GM23338 (cell line): ENCODE measurements at regions not wholly inside any gene's neighbourhood (a gene's known extent, or its start where the extent isn't known, plus 50 kb on each side); places are given as distances from the start of the nearest gene placed in this dataset.
A peak's percentile ranks its signal among the peaks of the same experiment; 100 is the strongest.

Experiments
- ATAC-seq: fragments of 200-7000 bp; cut with Tn5 transposase; 3 replicates; pipeline ENCODE4 v1.9.1; 2020
- DNase-seq: peaks from one replicate; pipeline ENCODE4 v3.0.0-alpha.2; 2015; ENCODE audit warnings: low spot score
- H2AFZ ChIP-seq: fragments of 200-600 bp; sonication (generic); 2 replicates; pipeline ENCODE4 v1.8.0; 2016; ENCODE audit warnings: antibody characterized with exemption, mild to moderate bottlenecking, moderate library complexity
- H3F3A ChIP-seq: fragments of 200-600 bp; sonication (generic); replicated peaks from 2 replicates; pipeline ENCODE4 v1.8.0; 2017; ENCODE audit warnings: antibody characterized with exemption, mixed run types, low read depth
- H3K27ac ChIP-seq: fragments of 200-600 bp; sonication (generic); 2 replicates; pipeline ENCODE4 v1.6.1; 2016; ENCODE audit warnings: low read depth
- H3K27me3 ChIP-seq: fragments of 200-600 bp; sonication (generic); 2 replicates; pipeline ENCODE4 v1.8.0; 2016; ENCODE audit warnings: mild to moderate bottlenecking, mixed run types, moderate library complexity; ENCODE audit not compliant: insufficient read depth
- H3K36me3 ChIP-seq: fragments of 200-600 bp; sonication (generic); 2 replicates; pipeline ENCODE4 v1.8.0; 2016; ENCODE audit warnings: mild to moderate bottlenecking; ENCODE audit not compliant: insufficient read depth
- H3K4me1 ChIP-seq: fragments of 200-600 bp; sonication (generic); 2 replicates; pipeline ENCODE4 v1.8.0; 2016; ENCODE audit warnings: mild to moderate bottlenecking, moderate library complexity; ENCODE audit not compliant: insufficient read depth
- H3K4me2 ChIP-seq: fragments of 200-600 bp; sonication (generic); 2 replicates; pipeline ENCODE4 v1.7.1; 2017; ENCODE audit warnings: mixed run types
- H3K4me3 ChIP-seq: fragments of 200-600 bp; sonication (generic); 2 replicates; pipeline ENCODE4 v1.6.1; 2016; ENCODE audit warnings: mixed run types
- H3K79me2 ChIP-seq: fragments of 200-600 bp; sonication (generic); replicated peaks from 2 replicates; pipeline ENCODE4 v1.8.0; 2017; ENCODE audit warnings: mild to moderate bottlenecking; ENCODE audit not compliant: insufficient read depth
- H3K9me2 ChIP-seq: fragments of 200-600 bp; sonication (generic); 2 replicates; pipeline ENCODE4 v1.8.0; 2017; ENCODE audit not compliant: insufficient read depth
- H4K20me1 ChIP-seq: fragments of 200-600 bp; sonication (generic); replicated peaks from 2 replicates; pipeline ENCODE4 v1.8.0; 2017; ENCODE audit warnings: mild to moderate bottlenecking; ENCODE audit not compliant: insufficient read depth
- H3K27ac Mint-ChIP-seq: 2 replicates; pipeline ENCODE4 v1.8.0; 2020; ENCODE audit warnings: inconsistent platforms, mild to moderate bottlenecking, moderate library complexity, mixed read lengths
- H3K27me3 Mint-ChIP-seq: 3 replicates; pipeline ENCODE4 v1.8.0; 2022; ENCODE audit warnings: low read depth, mild to moderate bottlenecking, moderate library complexity, mixed read lengths, inconsistent platforms; ENCODE audit not compliant: insufficient read depth, poor library complexity
- H3K36me3 Mint-ChIP-seq: 3 replicates; pipeline ENCODE4 v1.8.0; 2021; ENCODE audit warnings: low read depth, mild to moderate bottlenecking, inconsistent platforms, moderate library complexity, mixed read lengths
- H3K4me1 Mint-ChIP-seq: 3 replicates; pipeline ENCODE4 v1.8.0; 2020; ENCODE audit warnings: mild to moderate bottlenecking, inconsistent platforms, mixed read lengths
- H3K4me3 Mint-ChIP-seq: 3 replicates; pipeline ENCODE4 v1.8.0; 2021; ENCODE audit warnings: moderate library complexity, mild to moderate bottlenecking, inconsistent platforms, mixed read lengths
- H3K9me3 Mint-ChIP-seq: 3 replicates; pipeline ENCODE4 v1.8.0; 2020; ENCODE audit warnings: moderate library complexity, mild to moderate bottlenecking, inconsistent platforms, mixed read lengths
- CREB1 ChIP-seq: fragments of 250-450 bp; sonication (Bioruptor Pico); IDR thresholded peaks from 2 replicates; pipeline ENCODE4 v1.5.0; 2020; ENCODE audit warnings: low read depth, mild to moderate bottlenecking, moderate library complexity
- CTCF ChIP-seq, 2 experiments: fragments of 200-600 bp in 1 of 2; sonication (generic) in 1 of 2; conservative IDR thresholded peaks; 2 replicates each; pipeline versions ENCODE4 v1.5.1 to v1.6.1; 2016 to 2017; ENCODE audit warnings: antibody characterized with exemption in 2 of 2, low read depth in 2 of 2, mild to moderate bottlenecking in 2 of 2, moderate library complexity in 1 of 2
- ETS1 ChIP-seq: IDR thresholded peaks from 2 replicates; pipeline ENCODE4 v1.6.1; 2016; ENCODE audit warnings: antibody characterized with exemption
- EZH2 ChIP-seq: fragments of 200-600 bp; sonication (generic); IDR thresholded peaks from one replicate; pipeline ENCODE4 v1.8.0; 2017; ENCODE audit warnings: antibody characterized with exemption, mild to moderate bottlenecking, low read depth; ENCODE audit not compliant: unreplicated experiment
- EZH2phosphoT487 ChIP-seq: fragments of 200-600 bp; sonication (generic); IDR thresholded peaks from one replicate; pipeline ENCODE4 v1.8.1; 2018; ENCODE audit warnings: antibody characterized with exemption; ENCODE audit not compliant: unreplicated experiment
- JUNB ChIP-seq: IDR thresholded peaks from one replicate; pipeline ENCODE4 v1.6.1; 2016; ENCODE audit warnings: antibody characterized with exemption; ENCODE audit not compliant: unreplicated experiment
- NANOG ChIP-seq: IDR thresholded peaks from 2 replicates; pipeline ENCODE4 v1.6.1; 2016; ENCODE audit warnings: antibody characterized with exemption, borderline replicate concordance
- POLR2AphosphoS5 ChIP-seq: IDR thresholded peaks from 2 replicates; pipeline ENCODE4 v1.6.1; 2016; ENCODE audit warnings: antibody characterized with exemption, low read depth
- REST ChIP-seq: IDR thresholded peaks from one replicate; pipeline ENCODE4 v1.6.1; 2018; ENCODE audit warnings: antibody characterized with exemption; ENCODE audit not compliant: unreplicated experiment
- STAT1 ChIP-seq: IDR thresholded peaks from one replicate; pipeline ENCODE4 v1.6.1; 2016; ENCODE audit warnings: antibody characterized with exemption; ENCODE audit not compliant: unreplicated experiment
- ZNF114 ChIP-seq: fragments of 250-450 bp; sonication (Bioruptor Pico); IDR thresholded peaks from 2 replicates; pipeline ENCODE4 v1.5.0; 2020; ENCODE audit warnings: mild to moderate bottlenecking, moderate library complexity
- ZNF331 ChIP-seq: fragments of 250-450 bp; sonication (Bioruptor Pico); IDR thresholded peaks from 2 replicates; pipeline ENCODE4 v1.5.0; 2020; ENCODE audit warnings: low read depth, mild to moderate bottlenecking, moderate library complexity
- ZNF462 ChIP-seq: fragments of 250-450 bp; sonication (Bioruptor Pico); IDR thresholded peaks from 2 replicates; pipeline ENCODE4 v1.5.0; 2020; ENCODE audit warnings: mild to moderate bottlenecking, moderate library complexity

GRCh38 chr16:79909571-79909970 lies 309.0 kb upstream of the MAF start:
- H3F3A ChIP-seq, result no peaks in the 10 kb centered on the region
- no peak for ATAC-seq
- Mint-ChIP-seq H3K36me3 (no peaks in the 10 kb centered on the region), H3K27me3 (peaks cover 2% of the 10 kb centered on the region), H3K4me3 (no peak overlapping the region), H3K4me1 (no peaks in the 10 kb centered on the region; the same call in 2 of the 3 replicates), H3K9me3 (no peaks in the 10 kb centered on the region), H3K27ac (no peak overlapping the region)
- no peak for TF ChIP-seq NANOG
- TF ChIP-seq STAT1, result no peak
- no peak for TF ChIP-seq REST
- TF ChIP-seq EZH2phosphoT487, result no peak
- TF ChIP-seq CREB1, result no peak
- TF ChIP-seq ETS1, result no peak
- no peak for TF ChIP-seq CTCF (conservative IDR thresholded peaks at IDR 0.05; ENCODE audit: low read depth in 2 of 2)
- no peak for TF ChIP-seq JUNB
- no peak for TF ChIP-seq ZNF462 (CRISPR knock-in tag)
- TF ChIP-seq ZNF114 (CRISPR knock-in tag), result no peak
- no peak for TF ChIP-seq POLR2AphosphoS5
- TF ChIP-seq EZH2, result no peak
- no peak for TF ChIP-seq ZNF331
- H3K79me2 ChIP-seq, result no peaks in the 10 kb centered on the region
- H3K27me3 ChIP-seq, result no peaks in the 10 kb centered on the region
- H2AFZ ChIP-seq, result peak overlapping the region; percentile 59
- H3K27ac ChIP-seq, result no peak overlapping the region
- H3K4me1 ChIP-seq, result peaks cover 9% of the 10 kb centered on the region
- DNase-seq, result no peak
- no peaks in the 10 kb centered on the region for H4K20me1 ChIP-seq
- H3K4me3 ChIP-seq, result no peak overlapping the region
- no peak overlapping the region for H3K4me2 ChIP-seq
- H3K9me2 ChIP-seq, result 0 out of 2 replicates have a peak, but pooled peaks cover 2% of the 10 kb centered on the region
- no peaks in the 10 kb centered on the region for H3K36me3 ChIP-seq
